ENCODE measurements at regions not wholly inside any gene's neighbourhood (a gene's known extent, or its start where the extent isn't known, plus 50 kb on each side); places are given as distances from the start of the nearest gene placed in this dataset.

DNA sequence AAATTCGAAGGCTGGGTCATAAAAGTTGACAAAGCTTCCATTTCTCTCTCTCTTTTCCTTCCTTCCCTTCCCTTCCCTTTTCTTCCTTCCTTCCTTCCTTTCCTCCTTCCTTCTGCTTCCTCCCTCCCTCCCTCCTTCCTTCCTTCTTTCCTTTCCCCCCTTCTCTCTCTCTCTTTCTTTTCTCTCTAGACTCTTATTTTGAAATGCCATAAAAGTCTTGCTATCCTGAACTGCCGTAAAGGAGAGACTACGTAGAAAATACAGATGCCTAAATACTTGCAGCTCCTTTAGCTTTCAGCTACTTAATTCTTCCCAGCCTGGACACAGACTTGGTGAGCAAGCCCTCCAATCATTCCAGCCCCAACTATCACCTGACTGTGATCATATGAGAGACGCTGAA lies 1644.4 kb downstream of the FAM181B start:
- no peak for DNase-seq

DNA sequence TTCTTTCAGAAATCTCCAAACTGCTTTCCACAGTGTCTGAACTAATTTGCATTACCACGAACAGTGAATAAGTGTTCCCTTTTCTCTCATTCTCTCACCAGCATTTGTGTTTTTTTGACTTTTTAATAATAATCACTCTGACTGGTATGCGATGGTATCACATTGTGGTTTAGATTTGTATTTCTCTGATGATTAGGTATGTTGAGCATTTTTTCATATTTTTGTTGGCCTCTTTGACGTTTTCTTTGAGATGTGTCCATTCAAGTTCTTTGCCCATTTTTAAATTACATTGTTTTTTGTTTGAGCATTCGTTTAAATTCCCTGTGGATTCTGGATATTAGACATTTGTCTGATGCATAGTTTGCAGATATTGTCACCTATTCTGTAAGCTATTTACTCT lies 1639.6 kb upstream of the TENM4 start:
- DNase-seq, result no peak

DNA sequence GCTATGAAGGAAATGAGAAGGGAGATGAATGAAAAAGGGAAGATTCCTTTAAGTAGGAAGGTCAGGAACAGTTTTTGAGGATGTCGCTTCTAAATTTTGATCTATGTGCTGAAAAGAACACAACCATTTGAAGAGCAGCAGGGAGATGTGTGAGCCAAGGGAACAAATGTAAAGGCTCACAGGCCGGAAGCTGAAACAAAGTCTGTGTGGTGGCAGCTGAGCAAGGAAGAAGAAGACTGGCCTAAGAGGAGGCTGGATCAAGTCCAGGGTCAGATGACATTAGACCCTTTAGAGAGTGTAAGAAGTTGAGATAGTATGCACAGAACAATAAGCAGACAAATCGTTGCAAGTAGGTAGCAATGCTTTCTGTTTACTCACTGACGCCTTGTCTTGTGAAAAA lies 1631.4 kb upstream of the TENM4 start:
- DNase-seq, result no peak

DNA sequence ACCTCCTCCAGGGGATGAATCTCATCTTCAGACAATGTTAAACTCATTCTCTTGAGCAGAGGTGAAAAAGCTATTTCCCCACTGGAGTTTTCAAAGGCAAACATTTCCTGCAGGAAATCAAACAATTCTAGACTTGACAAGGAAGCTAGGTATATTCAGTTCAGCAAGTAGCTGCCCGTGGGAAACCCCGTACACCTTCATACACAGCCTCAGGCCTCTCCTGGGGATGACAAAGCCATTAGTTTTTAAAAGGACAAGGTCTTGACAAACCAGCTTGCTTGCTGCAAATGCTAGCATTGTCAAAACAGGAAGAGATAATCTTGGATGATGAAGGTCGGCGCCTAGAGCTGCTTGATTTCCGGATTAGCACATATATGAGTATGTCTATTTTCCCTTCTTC lies 1630.8 kb upstream of the TENM4 start:
- no peak for DNase-seq

DNA sequence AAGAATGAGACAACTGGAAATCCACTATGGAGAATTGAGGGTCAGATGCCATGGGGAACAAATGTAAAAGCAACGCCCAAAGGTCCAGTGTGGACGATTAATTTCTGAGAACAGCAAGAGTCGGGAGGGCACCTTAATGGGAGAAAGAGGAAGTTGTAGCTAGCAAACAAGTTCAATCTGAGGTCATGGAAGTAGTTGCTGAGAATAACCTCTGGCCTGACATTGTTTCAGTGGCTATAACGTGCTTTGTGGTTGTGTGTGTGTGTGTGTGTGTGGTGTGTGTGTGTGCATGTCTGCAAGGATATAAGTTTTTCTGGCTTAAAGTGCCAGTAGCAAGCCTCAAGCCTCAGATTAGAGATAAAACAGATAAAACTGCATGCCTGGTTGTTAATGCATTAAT lies 1630.1 kb upstream of the TENM4 start:
- no peak for DNase-seq

DNA sequence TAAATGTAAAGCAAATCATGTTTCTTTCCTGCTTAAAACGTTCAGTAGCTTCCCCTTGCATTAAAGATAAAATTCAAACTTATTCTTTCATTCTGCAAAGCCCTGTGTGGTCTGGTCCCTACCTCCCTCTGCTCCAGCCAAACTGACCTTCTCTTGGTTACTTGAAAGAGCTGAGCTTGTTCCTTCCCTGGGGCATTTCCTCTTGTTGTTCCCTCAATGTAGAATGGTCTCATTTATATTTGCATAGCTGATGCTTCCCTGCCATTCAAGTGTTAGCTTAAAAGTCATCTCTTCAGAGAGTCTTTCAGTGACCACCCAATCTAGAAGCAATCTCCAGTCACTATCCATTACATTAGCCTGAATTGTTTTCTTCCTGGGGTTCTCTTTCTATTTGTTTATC lies 1618.5 kb upstream of the TENM4 start:
- DNase-seq, result no peak

DNA sequence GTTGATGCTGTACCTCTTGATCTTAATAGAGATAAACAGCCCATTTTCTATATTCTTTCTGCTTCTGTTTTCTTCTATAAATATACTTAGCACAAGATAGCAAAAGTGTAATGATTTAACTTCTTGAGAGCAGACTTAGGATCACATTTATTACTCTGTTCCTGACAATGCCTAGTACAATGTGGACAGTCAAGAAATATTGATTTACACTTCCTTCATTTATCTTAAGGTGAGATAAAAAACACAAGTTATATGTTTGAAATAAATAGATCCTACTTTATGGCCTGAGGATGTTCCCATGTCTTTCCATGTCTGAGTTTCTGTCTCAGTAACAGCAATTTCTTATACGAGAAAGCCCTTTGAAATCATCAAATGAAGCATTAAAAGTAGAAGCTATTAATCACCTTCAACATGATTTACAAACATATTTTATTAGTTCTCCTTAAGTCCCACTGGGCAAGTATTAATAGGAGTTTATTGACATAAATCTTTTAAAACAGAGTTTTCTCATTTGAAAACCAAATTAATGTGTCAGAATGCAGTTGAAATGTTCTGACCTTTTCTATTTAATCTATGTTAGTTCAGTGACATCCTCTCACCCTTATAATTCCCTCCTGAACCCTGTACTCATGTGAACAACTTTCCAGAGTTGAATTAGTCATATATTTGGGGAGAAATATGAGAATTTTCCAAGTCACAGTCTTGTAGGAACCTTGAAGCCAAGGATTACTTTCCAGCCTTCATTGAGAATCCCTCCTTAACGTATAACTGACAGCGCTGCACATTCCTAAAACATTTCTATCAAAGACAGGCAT lies 1611.7 kb upstream of the TENM4 start:
- DNase-seq, result no peak

DNA sequence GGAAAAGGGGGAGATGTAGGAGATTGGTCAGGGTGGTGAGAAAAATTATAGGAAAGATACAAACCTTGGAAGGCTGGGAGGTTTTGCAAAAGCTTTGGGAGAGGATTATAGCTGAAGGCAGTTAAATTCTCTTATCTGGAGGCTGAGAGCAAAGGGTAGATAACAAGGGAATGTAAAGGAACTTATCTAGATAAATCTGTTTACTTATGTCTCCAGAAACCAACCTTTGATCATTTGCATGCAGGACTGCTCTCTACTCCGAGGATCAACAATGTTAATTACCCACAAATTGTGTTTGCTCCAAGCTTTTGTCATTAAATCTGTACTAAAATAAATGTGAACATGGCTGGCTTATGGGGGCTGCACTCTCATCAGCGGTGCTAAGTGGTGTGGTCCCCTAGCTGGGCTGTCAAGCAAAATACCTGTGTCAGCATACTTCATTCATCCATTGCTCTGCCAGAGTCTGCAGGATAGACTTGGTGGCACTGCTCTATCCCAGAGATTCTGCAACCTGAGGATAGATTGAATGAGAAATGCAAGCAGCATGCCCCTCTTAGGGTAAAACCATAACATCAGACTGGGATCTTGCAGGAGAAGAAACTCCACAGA lies 1599.2 kb upstream of the TENM4 start:
- no peak for DNase-seq

DNA sequence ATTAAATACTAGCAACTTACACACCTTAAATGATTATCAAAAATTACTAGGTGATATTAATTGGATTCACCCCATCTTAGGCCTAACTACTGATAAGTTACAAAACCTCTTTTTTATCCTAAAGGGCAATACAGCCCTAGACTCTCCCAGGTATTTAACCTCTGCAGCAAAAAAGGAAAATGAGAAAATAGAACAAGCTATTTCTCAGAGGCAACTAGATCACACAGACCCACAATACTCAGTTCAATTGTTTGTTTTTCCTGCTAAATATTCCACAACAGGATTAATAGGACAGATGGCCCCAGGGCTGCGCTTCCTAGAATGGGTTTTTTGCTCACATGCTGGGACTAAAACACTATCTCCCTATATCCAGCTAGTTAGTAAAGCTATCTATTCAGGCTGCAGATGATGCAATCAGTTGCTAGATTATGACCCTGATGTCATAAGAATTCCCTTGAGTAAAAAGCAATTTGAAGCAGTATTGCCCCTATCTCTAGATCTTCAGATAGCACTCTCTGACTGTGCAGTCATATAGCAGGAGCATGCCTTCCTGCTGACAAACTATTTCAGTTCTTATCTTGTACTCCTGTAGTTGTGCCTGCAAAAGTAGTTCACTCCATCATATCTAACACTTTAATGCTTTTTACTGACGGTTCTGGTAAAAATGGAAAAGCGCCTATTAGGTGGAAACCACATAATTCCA lies 1595.5 kb upstream of the TENM4 start:
- no peak for DNase-seq

DNA sequence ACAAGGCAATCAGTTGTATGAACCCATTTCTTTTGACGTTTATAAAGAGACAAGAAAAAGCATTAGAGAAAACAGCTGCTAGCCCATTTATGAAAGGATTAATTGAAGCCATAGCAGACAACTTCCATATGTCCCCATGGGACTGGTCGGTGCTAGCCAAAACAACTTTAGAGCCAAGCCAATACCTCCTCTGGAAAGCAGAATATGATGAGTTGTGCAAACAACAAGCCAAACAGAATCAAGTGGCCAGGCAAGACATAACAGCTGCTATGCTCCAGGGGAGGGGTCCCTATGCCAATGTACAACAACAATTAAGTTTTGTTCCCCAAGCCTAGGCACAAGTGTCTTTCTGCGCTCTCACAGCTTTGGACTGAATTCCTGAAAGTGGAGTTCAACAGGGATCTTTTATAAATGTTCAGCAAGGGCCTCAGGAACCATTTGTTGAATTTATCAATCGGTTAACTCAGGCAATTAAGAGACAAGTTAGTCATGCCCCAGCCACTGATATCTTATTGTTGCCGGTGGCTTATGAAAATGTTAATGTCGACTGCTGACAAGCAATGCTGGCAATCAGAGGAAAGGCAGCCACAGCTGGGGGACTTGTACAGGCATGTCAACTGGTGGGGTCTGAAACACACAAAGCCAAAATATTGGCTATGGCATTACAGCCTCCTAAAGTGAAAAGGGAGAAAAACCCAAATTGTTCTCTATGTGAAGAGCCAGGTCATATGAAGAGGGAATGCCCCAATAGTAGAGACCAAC lies 1593.1 kb upstream of the TENM4 start:
- DNase-seq, result no peak

DNA sequence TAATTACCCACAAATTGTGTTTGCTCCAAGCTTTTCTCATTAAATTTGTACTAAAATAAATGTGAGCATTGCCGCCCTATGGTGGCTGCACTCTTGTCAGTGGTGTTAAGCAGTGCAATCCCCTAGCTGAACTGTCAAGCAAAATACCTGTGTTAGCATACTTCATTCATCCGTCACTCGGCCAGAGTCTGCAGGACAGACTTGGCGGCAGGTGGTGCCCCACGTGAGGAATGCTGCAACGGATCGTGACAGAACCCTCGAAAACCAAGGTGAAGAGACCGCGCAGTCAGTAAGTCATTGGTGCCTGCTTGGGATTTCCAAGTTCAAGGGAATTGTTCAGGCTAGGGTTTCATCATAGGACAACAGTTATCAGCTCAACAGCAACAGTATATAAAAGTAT lies 1592.1 kb upstream of the TENM4 start:
- no peak for DNase-seq

DNA sequence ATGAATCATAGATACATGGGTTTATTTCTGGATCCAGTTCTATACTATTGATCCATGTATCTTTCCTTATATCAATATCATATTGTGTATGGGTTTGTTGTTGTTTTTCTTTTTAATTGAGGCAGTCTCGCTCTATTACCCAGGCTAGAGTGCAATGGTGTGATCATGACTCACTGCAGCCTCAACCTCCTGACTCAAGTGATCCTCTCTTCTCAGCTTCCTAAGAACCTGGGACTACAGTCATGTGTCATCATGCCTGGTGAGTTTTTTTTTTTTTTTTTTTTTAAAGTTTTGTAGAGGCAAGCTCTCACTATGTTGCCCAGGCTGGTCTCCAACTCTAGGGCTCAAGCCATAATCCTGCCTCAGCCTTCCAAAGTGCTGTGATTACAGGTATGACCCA lies 1589.4 kb upstream of the TENM4 start:
- DNase-seq, result no peak

DNA sequence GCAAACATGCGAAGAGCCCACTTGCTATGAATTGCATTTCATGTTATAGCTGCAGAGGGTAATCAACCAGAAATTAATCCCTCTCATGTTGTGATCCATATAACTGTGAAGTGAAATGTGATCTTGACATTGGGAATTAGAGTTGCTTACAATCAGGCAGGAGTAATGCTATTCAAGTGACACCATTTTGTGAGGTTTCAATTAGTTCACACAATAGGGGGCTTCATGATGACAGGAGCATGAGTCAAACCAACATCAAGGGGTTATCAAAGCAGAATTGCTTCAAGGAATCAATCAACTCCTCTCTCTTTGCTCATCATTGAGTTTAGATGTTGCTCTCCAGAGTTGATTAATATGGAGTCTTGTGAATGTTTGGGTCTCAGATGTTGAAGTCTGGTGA lies 1585.2 kb upstream of the TENM4 start:
- DNase-seq, result no peak

DNA sequence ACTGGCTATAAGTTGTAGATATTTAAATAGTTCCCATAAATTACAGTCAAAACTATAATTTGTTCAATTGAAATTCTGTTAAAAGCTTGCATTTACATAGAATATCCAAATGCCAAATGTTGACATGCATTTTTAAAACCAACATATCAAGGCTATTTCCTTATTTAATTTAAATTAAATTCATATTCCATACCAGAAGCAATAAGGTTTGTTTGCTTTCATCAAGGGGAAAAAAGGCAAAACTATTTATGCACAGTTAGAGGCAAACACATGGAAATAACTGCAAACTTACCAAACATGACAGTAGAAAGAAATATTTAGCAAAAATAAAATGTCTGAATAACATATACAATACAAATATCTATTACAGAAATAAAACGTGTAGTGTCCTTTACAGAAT lies 1581.2 kb upstream of the TENM4 start:
- no peak for DNase-seq

DNA sequence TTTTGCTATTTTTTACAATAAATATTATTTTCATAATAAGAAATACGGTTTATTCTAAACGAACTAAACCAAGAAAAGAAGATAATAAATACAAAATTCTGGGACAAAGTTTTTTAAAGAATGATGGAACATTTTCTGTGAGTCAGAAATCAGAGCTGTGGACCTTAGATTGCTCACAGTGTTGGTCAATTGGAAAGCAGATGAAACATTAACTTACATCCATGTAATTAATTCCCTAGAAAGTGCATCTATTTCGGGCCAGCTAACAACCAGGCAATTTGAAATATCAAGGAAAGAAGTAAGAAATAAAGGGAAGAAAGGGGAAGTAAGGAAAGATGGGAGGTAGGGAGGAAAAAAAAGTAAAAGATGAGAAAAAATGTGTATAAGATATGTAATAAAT lies 1569.8 kb upstream of the TENM4 start:
- DNase-seq, result no peak

DNA sequence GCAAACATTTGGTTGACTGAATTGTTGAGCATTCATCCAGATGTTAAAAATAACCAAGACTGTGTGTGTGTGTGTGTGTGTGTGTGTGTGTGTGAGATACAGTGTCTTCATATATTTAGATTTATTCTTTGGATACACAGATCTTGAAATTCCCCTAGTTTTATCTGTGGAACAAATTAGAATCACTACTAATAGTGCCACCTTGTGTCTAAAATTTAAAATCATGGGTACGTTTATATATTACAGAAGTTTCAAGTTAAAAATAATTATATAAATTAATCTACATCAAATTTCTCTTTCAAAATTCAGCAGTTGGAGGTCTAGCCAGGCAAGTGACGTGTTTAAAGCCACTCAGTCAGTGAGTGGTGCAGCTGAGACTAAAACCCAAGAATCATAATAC lies 1566.2 kb upstream of the TENM4 start:
- no peak for DNase-seq

DNA sequence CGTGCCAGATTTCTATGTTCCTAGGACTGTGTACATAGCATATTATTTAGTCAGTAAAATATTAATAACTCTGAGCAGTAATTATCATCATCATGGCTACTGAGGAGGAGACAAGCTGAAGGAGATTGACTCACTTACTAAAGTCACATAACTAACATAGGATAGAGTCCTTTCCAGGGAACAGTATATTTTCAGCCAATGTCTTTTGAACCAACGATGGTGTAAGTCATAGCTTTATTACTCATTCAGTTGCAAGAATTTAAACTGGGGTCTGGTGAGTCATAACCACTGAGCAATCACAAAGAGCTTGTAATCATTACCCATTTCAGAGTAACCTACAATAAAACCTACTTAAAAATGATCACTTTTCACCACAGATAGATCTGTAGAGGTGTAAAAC lies 1564.8 kb upstream of the TENM4 start:
- DNase-seq, result no peak

DNA sequence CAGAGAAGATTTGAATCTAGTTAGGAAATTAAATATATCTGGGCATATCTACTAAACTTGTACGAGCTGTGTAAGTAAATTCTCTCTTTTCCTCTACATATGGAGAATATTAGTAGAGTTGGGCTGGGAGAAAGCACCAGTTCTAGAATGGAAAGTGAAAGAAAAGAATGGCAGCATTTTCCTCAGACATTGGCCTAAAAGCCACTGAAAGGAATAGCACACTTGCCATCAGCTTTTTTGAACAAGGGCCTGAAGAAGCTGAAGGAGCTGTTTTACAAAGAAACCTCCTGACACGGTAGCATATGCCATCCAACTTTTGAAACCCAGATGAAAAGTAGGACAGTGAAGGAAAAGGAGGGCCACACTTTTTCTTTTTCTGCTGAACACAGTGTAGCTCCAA lies 1563.7 kb upstream of the TENM4 start:
- no peak for DNase-seq

DNA sequence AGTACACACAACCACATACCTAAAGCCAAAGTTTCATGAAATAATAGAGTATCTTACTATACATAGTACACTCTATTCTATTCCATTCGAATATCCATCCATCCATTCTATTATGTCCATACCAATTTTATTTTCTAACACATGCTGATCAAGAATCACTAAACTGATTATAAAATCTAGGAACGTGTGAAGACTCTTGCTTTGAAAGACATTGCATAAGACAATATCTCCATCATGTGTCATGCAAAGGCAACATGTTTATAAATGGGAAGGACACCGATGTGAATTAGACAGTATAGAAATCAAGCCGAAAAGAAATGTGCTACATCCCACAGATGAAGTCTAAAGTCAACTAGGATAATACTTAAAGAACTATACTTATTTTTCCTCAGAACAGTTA lies 1561.5 kb upstream of the TENM4 start:
- no peak for DNase-seq

DNA sequence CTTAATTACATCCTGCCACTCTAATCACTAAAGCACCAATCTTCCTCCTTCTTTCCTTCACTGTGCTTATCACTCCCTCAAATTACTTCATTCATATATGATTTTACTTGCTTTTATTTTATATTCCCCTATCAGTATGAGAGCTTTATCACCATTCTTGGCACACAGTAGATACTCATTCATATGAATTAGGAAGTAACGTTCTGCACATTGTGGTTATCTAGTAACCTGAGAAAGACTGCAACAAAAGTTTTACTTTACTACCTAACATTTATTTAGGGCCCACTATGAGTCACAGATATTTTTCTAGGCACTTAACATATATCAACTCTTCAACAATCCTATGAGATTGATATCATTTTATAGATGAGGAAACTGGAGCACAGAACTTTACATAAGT lies 1559.9 kb upstream of the TENM4 start:
- DNase-seq, result no peak

DNA sequence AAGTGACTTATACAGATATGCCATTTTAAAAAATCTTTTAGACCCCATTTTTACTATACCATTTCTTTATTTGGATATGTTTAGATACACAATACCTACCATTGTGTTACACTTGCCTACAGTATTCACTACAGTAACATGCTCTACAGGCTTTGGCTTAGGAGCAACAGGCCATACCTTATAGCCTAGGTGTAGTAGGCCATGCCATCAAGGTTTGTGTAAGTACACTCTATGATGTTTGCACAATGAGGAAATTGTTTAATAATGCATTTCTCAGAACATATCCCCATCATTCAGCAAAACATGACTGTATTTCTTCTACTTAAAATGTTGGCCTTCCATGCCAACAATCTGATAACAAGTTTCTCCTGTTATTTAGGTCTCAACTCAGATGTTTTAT lies 1559.5 kb upstream of the TENM4 start:
- DNase-seq, result no peak

DNA sequence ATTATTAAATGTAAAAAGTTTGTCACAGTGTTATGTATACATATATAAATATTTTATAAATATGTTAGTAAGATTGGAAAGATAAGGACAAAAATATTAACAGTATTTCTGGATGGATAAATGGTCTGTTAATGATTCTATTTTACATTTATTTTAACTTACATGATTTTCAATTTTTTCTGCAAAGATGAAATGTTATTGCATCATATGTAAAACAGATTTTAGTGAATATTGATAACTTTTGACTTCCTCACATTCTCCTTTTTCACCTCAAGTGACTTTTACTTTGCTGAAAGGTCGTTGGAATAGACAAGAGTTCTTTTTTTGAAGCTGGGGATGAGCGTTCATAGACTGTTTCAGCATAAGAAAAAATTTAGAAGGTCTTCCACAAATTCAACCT lies 1554.7 kb upstream of the TENM4 start:
- no peak for DNase-seq

DNA sequence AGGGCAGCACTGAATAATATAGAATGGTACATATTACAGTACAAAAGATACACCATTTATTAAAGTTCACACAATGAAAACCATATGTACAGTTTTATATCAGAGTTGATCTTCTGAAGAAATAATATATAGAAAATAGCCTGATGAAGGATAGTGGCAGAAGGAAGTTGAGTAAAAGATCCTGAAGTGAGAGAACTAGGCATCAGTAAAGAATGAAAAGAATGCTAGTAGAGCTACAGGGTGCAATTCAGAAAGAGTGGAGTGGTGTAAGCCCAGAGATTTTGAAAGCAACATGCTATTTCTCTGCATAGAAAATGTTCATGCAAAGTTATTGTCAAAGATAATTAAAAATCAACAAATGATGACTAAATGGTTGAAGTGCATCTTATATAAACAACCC lies 1552.7 kb upstream of the TENM4 start:
- no peak for DNase-seq

DNA sequence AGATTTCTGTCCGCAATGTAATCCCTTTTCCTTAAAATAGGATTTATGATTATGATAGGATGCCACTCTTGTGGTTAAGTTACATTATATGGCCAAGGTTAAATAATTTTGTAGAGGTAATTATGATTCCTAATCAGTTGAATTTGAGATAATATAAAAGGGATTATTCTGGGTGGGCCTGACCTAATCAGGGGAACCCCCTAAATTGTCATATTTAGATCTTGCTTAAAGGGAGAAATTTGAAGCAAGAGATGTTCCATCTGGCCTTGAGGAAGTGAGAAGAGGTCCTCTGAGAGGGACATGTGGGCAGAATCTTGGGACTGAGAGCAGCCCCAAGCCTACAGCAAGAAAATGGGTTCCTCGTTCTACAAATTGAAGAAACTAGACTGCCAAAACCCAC lies 1550.1 kb upstream of the TENM4 start:
- DNase-seq, result no peak

Data from central memory CD4-positive, alpha-beta T cell (primary cell).